ENCODE measurements at regions not wholly inside any gene's neighbourhood (a gene's known extent, or its start where the extent isn't known, plus 50 kb on each side); places are given as distances from the start of the nearest gene placed in this dataset.

GRCh38 chr6:164294047-164294784 lies 879.7 kb downstream of the QKI start:
- no peak overlapping the region for H3K27ac ChIP-seq (ENCODE audit: low read length, poor library complexity, severe bottlenecking)
- no peak overlapping the region for H2BK12ac ChIP-seq (ENCODE audit: low read length in 2 of 2)
- H3K14ac ChIP-seq (ENCODE audit: low read length in 2 of 2) = no peak overlapping the region
- H3K4ac ChIP-seq (ENCODE audit: low read depth in 1 of 2, low read length in 2 of 2) = no peak overlapping the region
- no peak overlapping the region for H3K9ac ChIP-seq (ENCODE audit: low read length)
- H3K4me1 ChIP-seq (ENCODE audit: control insufficient read depth, insufficient read depth, low read depth, low read length) = no peaks in the 10 kb centered on the region
- H2AK5ac ChIP-seq (ENCODE audit: low read length, severe bottlenecking) = no peak overlapping the region
- H3K23ac ChIP-seq (ENCODE audit: low read length in 2 of 2) = no peak overlapping the region
- no peaks in the 10 kb centered on the region for H3K36me3 ChIP-seq (ENCODE audit: control insufficient read depth in 1 of 2, insufficient read depth in 2 of 2, low read depth in 1 of 2, low read length in 2 of 2)
- H4K91ac ChIP-seq (ENCODE audit: low read length) = no peak overlapping the region
- no peak overlapping the region for H3K4me3 ChIP-seq (ENCODE audit: insufficient read depth in 1 of 2, low read depth in 1 of 2, low read length in 2 of 2)
- no peaks in the 10 kb centered on the region for H3K27me3 ChIP-seq (ENCODE audit: control insufficient read depth in 1 of 2, insufficient read depth in 1 of 2, low read length in 2 of 2)
- H3K18ac ChIP-seq (ENCODE audit: low read depth in 1 of 2, low read length in 2 of 2) = no peak overlapping the region
- no peak overlapping the region for H2BK15ac ChIP-seq (ENCODE audit: low read depth, poor library complexity, severe bottlenecking)
- no peak for DNase-seq
- H4K8ac ChIP-seq (ENCODE audit: low read length) = no peak overlapping the region
- no peak overlapping the region for H3K4me2 ChIP-seq (ENCODE audit: low read length, poor library complexity, severe bottlenecking)
- H3K79me1 ChIP-seq (replicated peaks; ENCODE audit: low read length, poor library complexity, severe bottlenecking) = no peaks in the 10 kb centered on the region
- H2AFZ ChIP-seq (ENCODE audit: low read depth, low read length) = no peak overlapping the region
- 89% methylated on average over 9 of the region's 9 CpGs for WGBS
- H3K9me3 ChIP-seq (ENCODE audit: control insufficient read depth, low read length) = peaks cover 15% of the 10 kb centered on the region
- H2BK5ac ChIP-seq (ENCODE audit: low read depth, low read length, poor library complexity, severe bottlenecking) = no peak overlapping the region
- H2BK120ac ChIP-seq (ENCODE audit: low read depth, low read length) = no peak overlapping the region

GRCh38 chr6:164291224-164291623 lies 876.7 kb downstream of the QKI start:
- Histone ChIP-seq H3K4ac (ENCODE audit: low read depth in 1 of 2, low read length in 2 of 2) (no peak overlapping the region), H4K91ac (ENCODE audit: low read length) (no peak overlapping the region), H2BK5ac (ENCODE audit: low read depth, low read length, poor library complexity, severe bottlenecking) (no peak overlapping the region), H2AK5ac (ENCODE audit: low read length, severe bottlenecking) (no peak overlapping the region), H3K79me1 (replicated peaks; ENCODE audit: low read length, poor library complexity, severe bottlenecking) (no peaks in the 10 kb centered on the region), H3K9me3 (ENCODE audit: control insufficient read depth, low read length) (peaks cover 15% of the 10 kb centered on the region), H2AFZ (ENCODE audit: low read depth, low read length) (no peak overlapping the region), H3K18ac (ENCODE audit: low read depth in 1 of 2, low read length in 2 of 2) (no peak overlapping the region), H3K4me2 (ENCODE audit: low read length, poor library complexity, severe bottlenecking) (no peak overlapping the region), H2BK15ac (ENCODE audit: low read depth, poor library complexity, severe bottlenecking) (no peak overlapping the region), H3K27ac (ENCODE audit: low read length, poor library complexity, severe bottlenecking) (no peak overlapping the region), H3K27me3 (ENCODE audit: control insufficient read depth in 1 of 2, insufficient read depth in 1 of 2, low read length in 2 of 2) (no peaks in the 10 kb centered on the region), H2BK120ac (ENCODE audit: low read depth, low read length) (no peak overlapping the region), H4K8ac (ENCODE audit: low read length) (no peak overlapping the region), H3K9ac (ENCODE audit: low read length) (no peak overlapping the region), H3K14ac (ENCODE audit: low read length in 2 of 2) (no peak overlapping the region), H3K4me3 (ENCODE audit: insufficient read depth in 1 of 2, low read depth in 1 of 2, low read length in 2 of 2) (no peak overlapping the region), H2BK12ac (ENCODE audit: low read length in 2 of 2) (no peak overlapping the region), H3K23ac (ENCODE audit: low read length in 2 of 2) (no peak overlapping the region), H3K36me3 (ENCODE audit: control insufficient read depth in 1 of 2, insufficient read depth in 2 of 2, low read depth in 1 of 2, low read length in 2 of 2) (no peaks in the 10 kb centered on the region), H3K4me1 (ENCODE audit: control insufficient read depth, insufficient read depth, low read depth, low read length) (no peaks in the 10 kb centered on the region)
- DNase-seq = no peak

GRCh38 chr6:164290101-164290500 lies 875.6 kb downstream of the QKI start:
- Histone ChIP-seq H3K18ac (ENCODE audit: low read depth in 1 of 2, low read length in 2 of 2) (no peak overlapping the region), H3K27me3 (ENCODE audit: control insufficient read depth in 1 of 2, insufficient read depth in 1 of 2, low read length in 2 of 2) (no peaks in the 10 kb centered on the region), H3K36me3 (ENCODE audit: control insufficient read depth in 1 of 2, insufficient read depth in 2 of 2, low read depth in 1 of 2, low read length in 2 of 2) (no peaks in the 10 kb centered on the region), H2AK5ac (ENCODE audit: low read length, severe bottlenecking) (no peak overlapping the region), H3K27ac (ENCODE audit: low read length, poor library complexity, severe bottlenecking) (no peak overlapping the region), H3K4ac (ENCODE audit: low read depth in 1 of 2, low read length in 2 of 2) (no peak overlapping the region), H3K14ac (ENCODE audit: low read length in 2 of 2) (no peak overlapping the region), H2BK120ac (ENCODE audit: low read depth, low read length) (no peak overlapping the region), H3K9me3 (ENCODE audit: control insufficient read depth, low read length) (peaks cover 15% of the 10 kb centered on the region), H3K79me1 (replicated peaks; ENCODE audit: low read length, poor library complexity, severe bottlenecking) (no peaks in the 10 kb centered on the region), H2BK5ac (ENCODE audit: low read depth, low read length, poor library complexity, severe bottlenecking) (no peak overlapping the region), H4K8ac (ENCODE audit: low read length) (no peak overlapping the region), H3K23ac (ENCODE audit: low read length in 2 of 2) (no peak overlapping the region), H3K4me2 (ENCODE audit: low read length, poor library complexity, severe bottlenecking) (no peak overlapping the region), H2AFZ (ENCODE audit: low read depth, low read length) (no peak overlapping the region), H3K9ac (ENCODE audit: low read length) (no peak overlapping the region), H3K4me3 (ENCODE audit: insufficient read depth in 1 of 2, low read depth in 1 of 2, low read length in 2 of 2) (no peak overlapping the region), H2BK15ac (ENCODE audit: low read depth, poor library complexity, severe bottlenecking) (no peak overlapping the region), H4K91ac (ENCODE audit: low read length) (no peak overlapping the region), H2BK12ac (ENCODE audit: low read length in 2 of 2) (no peak overlapping the region), H3K4me1 (ENCODE audit: control insufficient read depth, insufficient read depth, low read depth, low read length) (no peaks in the 10 kb centered on the region)
- no peak for DNase-seq
- 67% methylated on average over 3 of the region's 3 CpGs for WGBS

GRCh38 chr6:164286011-164286410 lies 871.5 kb downstream of the QKI start:
- Histone ChIP-seq H3K4me3 (ENCODE audit: insufficient read depth in 1 of 2, low read depth in 1 of 2, low read length in 2 of 2) (no peak overlapping the region), H3K9ac (ENCODE audit: low read length) (no peak overlapping the region), H3K79me1 (replicated peaks; ENCODE audit: low read length, poor library complexity, severe bottlenecking) (no peaks in the 10 kb centered on the region), H3K9me3 (ENCODE audit: control insufficient read depth, low read length) (peaks cover 2% of the 10 kb centered on the region), H2BK15ac (ENCODE audit: low read depth, poor library complexity, severe bottlenecking) (no peak overlapping the region), H3K27me3 (ENCODE audit: control insufficient read depth in 1 of 2, insufficient read depth in 1 of 2, low read length in 2 of 2) (no peaks in the 10 kb centered on the region), H2BK120ac (ENCODE audit: low read depth, low read length) (no peak overlapping the region), H2AK5ac (ENCODE audit: low read length, severe bottlenecking) (no peak overlapping the region), H3K4ac (ENCODE audit: low read depth in 1 of 2, low read length in 2 of 2) (no peak overlapping the region), H3K27ac (ENCODE audit: low read length, poor library complexity, severe bottlenecking) (no peak overlapping the region), H4K8ac (ENCODE audit: low read length) (no peak overlapping the region), H3K14ac (ENCODE audit: low read length in 2 of 2) (no peak overlapping the region), H4K91ac (ENCODE audit: low read length) (no peak overlapping the region), H2AFZ (ENCODE audit: low read depth, low read length) (no peak overlapping the region), H2BK12ac (ENCODE audit: low read length in 2 of 2) (no peak overlapping the region), H3K4me2 (ENCODE audit: low read length, poor library complexity, severe bottlenecking) (no peak overlapping the region), H2BK5ac (ENCODE audit: low read depth, low read length, poor library complexity, severe bottlenecking) (no peak overlapping the region), H3K36me3 (ENCODE audit: control insufficient read depth in 1 of 2, insufficient read depth in 2 of 2, low read depth in 1 of 2, low read length in 2 of 2) (no peaks in the 10 kb centered on the region), H3K23ac (ENCODE audit: low read length in 2 of 2) (no peak overlapping the region), H3K18ac (ENCODE audit: low read depth in 1 of 2, low read length in 2 of 2) (no peak overlapping the region), H3K4me1 (ENCODE audit: control insufficient read depth, insufficient read depth, low read depth, low read length) (no peaks in the 10 kb centered on the region)
- no CpG with 5 or more reads among the region's 3 CpGs for WGBS
- DNase-seq = no peak
